ENCODE measurements at regions not wholly inside any gene's neighbourhood (a gene's known extent, or its start where the extent isn't known, plus 50 kb on each side); places are given as distances from the start of the nearest gene placed in this dataset.

GRCh38 chr2:160942476-160943142, 217.6 kb upstream of the TANK start:
- TF ChIP-seq CTCF (IDR thresholded peaks at IDR 0.05; ENCODE audit: low read depth, low read length) = no peak
- no peak for DNase-seq (ENCODE audit: extremely low read depth, low read depth)

- no peak for DNase-seq (ENCODE audit: extremely low read depth, low read depth)
Measured at GRCh38 chr2:160943414-160943813, 216.8 kb upstream of the TANK start.

GRCh38 chr2:160952464-160953254, 207.6 kb upstream of the TANK start:
- no peak for DNase-seq (ENCODE audit: extremely low read depth, low read depth)
- no peak for TF ChIP-seq CTCF (IDR thresholded peaks at IDR 0.05; ENCODE audit: low read depth, low read length)

More at GRCh38 chr2:160943414-160943813, 216.8 kb upstream of the TANK start:
- no peak for TF ChIP-seq CTCF (IDR thresholded peaks at IDR 0.05; ENCODE audit: low read depth, low read length)

- no peak for DNase-seq (ENCODE audit: extremely low read depth, low read depth)
- no peak for TF ChIP-seq CTCF (IDR thresholded peaks at IDR 0.05; ENCODE audit: low read depth, low read length)
Measured at GRCh38 chr2:160955578-160955977, 204.7 kb upstream of the TANK start.

GRCh38 chr2:160956243-160956802, 203.9 kb upstream of the TANK start:
- TF ChIP-seq CTCF (IDR thresholded peaks at IDR 0.05; ENCODE audit: low read depth, low read length) = no peak
- no peak for DNase-seq (ENCODE audit: extremely low read depth, low read depth)

- TF ChIP-seq CTCF (IDR thresholded peaks at IDR 0.05; ENCODE audit: low read depth, low read length) = no peak
- no peak for DNase-seq (ENCODE audit: extremely low read depth, low read depth)
Measured at GRCh38 chr2:160963957-160964356, 196.3 kb upstream of the TANK start.

GRCh38 chr2:160967523-160967922, 192.7 kb upstream of the TANK start:
- no peak for DNase-seq (ENCODE audit: extremely low read depth, low read depth)
- no peak for TF ChIP-seq CTCF (IDR thresholded peaks at IDR 0.05; ENCODE audit: low read depth, low read length)
